C4-2B (cell line): ENCODE measurements at regions not wholly inside any gene's neighbourhood (a gene's known extent, or its start where the extent isn't known, plus 50 kb on each side); places are given as distances from the start of the nearest gene placed in this dataset.

Source experiments
- ZFX ChIP-seq: fragments of 450-650 bp; IDR thresholded peaks from 2 replicates; pipeline ENCODE4 v1.6.1; 2017
- TF ChIP-seq, protein P1 (sequence below): fragments of 450-650 bp; conservative IDR thresholded peaks from 2 replicates; pipeline ENCODE4 v1.5.1; 2017; ENCODE audit warnings: mild to moderate bottlenecking

GRCh38 chr16:14378131-14378551 is 251.9 kb downstream of the PARN start:
- TF ChIP-seq, protein P1, sequence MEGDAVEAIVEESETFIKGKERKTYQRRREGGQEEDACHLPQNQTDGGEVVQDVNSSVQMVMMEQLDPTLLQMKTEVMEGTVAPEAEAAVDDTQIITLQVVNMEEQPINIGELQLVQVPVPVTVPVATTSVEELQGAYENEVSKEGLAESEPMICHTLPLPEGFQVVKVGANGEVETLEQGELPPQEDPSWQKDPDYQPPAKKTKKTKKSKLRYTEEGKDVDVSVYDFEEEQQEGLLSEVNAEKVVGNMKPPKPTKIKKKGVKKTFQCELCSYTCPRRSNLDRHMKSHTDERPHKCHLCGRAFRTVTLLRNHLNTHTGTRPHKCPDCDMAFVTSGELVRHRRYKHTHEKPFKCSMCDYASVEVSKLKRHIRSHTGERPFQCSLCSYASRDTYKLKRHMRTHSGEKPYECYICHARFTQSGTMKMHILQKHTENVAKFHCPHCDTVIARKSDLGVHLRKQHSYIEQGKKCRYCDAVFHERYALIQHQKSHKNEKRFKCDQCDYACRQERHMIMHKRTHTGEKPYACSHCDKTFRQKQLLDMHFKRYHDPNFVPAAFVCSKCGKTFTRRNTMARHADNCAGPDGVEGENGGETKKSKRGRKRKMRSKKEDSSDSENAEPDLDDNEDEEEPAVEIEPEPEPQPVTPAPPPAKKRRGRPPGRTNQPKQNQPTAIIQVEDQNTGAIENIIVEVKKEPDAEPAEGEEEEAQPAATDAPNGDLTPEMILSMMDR = no peak
- no peak for TF ChIP-seq ZFX
